ENCODE measurements at regions not wholly inside any gene's neighbourhood (a gene's known extent, or its start where the extent isn't known, plus 50 kb on each side); places are given as distances from the start of the nearest gene placed in this dataset.

- H3K4me1 ChIP-seq (ENCODE audit: control insufficient read depth, insufficient read depth, low read length): peaks cover 9% of the 10 kb centered on the region; the same call in 1 of the 2 replicates
- POLR2A ChIA-PET: no interaction called here
- CTCF ChIA-PET: interaction anchor here (0.8 kb wide), 1 partner anchor 730 kb away, joined by 5 read pairs; no protein-coding TSS in a partner anchor
- TF ChIP-seq ZNF529 (tag by site-specific recombination; IDR thresholded peaks at IDR 0.05; ENCODE audit: insufficient replicate concordance): no peak
- no peak for TF ChIP-seq ZNF692 (tag by site-specific recombination; IDR thresholded peaks at IDR 0.05)
- TF ChIP-seq, protein P1, sequence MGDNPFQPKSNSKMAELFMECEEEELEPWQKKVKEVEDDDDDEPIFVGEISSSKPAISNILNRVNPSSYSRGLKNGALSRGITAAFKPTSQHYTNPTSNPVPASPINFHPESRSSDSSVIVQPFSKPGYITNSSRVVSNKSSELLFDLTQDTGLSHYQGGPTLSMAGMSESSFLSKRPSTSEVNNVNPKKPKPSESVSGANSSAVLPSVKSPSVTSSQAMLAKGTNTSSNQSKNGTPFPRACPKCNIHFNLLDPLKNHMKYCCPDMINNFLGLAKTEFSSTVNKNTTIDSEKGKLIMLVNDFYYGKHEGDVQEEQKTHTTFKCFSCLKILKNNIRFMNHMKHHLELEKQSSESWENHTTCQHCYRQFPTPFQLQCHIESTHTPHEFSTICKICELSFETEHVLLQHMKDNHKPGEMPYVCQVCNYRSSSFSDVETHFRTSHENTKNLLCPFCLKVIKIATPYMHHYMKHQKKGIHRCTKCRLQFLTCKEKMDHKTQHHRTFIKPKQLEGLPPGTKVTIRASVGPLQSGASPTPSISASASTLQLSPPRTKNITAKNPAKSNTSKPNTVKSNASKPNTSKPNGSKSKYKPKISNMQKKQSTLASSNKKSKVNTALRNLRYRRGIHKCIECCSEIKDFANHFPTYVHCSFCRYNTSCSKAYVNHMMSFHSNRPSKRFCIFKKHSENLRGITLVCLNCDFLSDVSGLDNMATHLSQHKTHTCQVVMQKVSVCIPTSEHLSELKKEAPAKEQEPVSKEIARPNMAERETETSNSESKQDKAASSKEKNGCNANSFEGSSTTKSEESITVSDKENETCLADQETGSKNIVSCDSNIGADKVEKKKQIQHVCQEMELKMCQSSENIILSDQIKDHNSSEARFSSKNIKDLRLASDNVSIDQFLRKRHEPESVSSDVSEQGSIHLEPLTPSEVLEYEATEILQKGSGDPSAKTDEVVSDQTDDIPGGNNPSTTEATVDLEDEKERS (tag by site-specific recombination; IDR thresholded peaks at IDR 0.05): no peak
- TF ChIP-seq ZNF707 (tag by site-specific recombination; IDR thresholded peaks at IDR 0.05): no peak
- TF ChIP-seq ZNF169 (tag by site-specific recombination; IDR thresholded peaks at IDR 0.05): no peak
- TF ChIP-seq ZBTB8A (tag by site-specific recombination; IDR thresholded peaks at IDR 0.05): no peak
- no peak for TF ChIP-seq ZNF239 (tag by site-specific recombination; IDR thresholded peaks at IDR 0.05)
- no peak for TF ChIP-seq SCRT2 (tag by site-specific recombination; IDR thresholded peaks at IDR 0.05)
- no peak for TF ChIP-seq ZNF837 (tag by site-specific recombination; IDR thresholded peaks at IDR 0.05)
- TF ChIP-seq, protein P2, sequence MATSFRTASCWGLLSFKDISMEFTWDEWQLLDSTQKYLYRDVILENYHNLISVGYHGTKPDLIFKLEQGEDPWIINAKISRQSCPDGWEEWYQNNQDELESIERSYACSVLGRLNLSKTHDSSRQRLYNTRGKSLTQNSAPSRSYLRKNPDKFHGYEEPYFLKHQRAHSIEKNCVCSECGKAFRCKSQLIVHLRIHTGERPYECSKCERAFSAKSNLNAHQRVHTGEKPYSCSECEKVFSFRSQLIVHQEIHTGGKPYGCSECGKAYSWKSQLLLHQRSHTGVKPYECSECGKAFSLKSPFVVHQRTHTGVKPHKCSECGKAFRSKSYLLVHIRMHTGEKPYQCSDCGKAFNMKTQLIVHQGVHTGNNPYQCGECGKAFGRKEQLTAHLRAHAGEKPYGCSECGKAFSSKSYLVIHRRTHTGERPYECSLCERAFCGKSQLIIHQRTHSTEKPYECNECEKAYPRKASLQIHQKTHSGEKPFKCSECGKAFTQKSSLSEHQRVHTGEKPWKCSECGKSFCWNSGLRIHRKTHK (tag by site-specific recombination; IDR thresholded peaks at IDR 0.05): no peak
- TF ChIP-seq, protein P3, sequence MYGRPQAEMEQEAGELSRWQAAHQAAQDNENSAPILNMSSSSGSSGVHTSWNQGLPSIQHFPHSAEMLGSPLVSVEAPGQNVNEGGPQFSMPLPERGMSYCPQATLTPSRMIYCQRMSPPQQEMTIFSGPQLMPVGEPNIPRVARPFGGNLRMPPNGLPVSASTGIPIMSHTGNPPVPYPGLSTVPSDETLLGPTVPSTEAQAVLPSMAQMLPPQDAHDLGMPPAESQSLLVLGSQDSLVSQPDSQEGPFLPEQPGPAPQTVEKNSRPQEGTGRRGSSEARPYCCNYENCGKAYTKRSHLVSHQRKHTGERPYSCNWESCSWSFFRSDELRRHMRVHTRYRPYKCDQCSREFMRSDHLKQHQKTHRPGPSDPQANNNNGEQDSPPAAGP (tag by site-specific recombination; IDR thresholded peaks at IDR 0.05): no peak
- no peak for TF ChIP-seq ZNF311 (tag by site-specific recombination; IDR thresholded peaks at IDR 0.05; ENCODE audit: borderline replicate concordance)
- no peak for TF ChIP-seq KLF1 (tag by site-specific recombination; IDR thresholded peaks at IDR 0.05)
- TF ChIP-seq, protein P4, sequence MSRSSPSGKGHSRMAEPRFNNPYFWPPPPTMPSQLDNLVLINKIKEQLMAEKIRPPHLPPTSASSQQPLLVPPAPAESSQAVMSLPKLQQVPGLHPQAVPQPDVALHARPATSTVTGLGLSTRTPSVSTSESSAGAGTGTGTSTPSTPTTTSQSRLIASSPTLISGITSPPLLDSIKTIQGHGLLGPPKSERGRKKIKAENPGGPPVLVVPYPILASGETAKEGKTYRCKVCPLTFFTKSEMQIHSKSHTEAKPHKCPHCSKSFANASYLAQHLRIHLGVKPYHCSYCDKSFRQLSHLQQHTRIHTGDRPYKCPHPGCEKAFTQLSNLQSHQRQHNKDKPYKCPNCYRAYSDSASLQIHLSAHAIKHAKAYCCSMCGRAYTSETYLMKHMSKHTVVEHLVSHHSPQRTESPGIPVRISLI (tag by site-specific recombination; IDR thresholded peaks at IDR 0.05): no peak
- TF ChIP-seq ZNF335 (tag by site-specific recombination; conservative IDR thresholded peaks at IDR 0.05): no peak
- no peak for TF ChIP-seq ZNF843 (tag by site-specific recombination; IDR thresholded peaks at IDR 0.05)
- TF ChIP-seq, protein P5, sequence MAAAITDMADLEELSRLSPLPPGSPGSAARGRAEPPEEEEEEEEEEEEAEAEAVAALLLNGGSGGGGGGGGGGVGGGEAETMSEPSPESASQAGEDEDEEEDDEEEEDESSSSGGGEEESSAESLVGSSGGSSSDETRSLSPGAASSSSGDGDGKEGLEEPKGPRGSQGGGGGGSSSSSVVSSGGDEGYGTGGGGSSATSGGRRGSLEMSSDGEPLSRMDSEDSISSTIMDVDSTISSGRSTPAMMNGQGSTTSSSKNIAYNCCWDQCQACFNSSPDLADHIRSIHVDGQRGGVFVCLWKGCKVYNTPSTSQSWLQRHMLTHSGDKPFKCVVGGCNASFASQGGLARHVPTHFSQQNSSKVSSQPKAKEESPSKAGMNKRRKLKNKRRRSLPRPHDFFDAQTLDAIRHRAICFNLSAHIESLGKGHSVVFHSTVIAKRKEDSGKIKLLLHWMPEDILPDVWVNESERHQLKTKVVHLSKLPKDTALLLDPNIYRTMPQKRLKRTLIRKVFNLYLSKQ (tag by site-specific recombination; IDR thresholded peaks at IDR 0.05; ENCODE audit: borderline replicate concordance): no peak
- TF ChIP-seq, protein P6, sequence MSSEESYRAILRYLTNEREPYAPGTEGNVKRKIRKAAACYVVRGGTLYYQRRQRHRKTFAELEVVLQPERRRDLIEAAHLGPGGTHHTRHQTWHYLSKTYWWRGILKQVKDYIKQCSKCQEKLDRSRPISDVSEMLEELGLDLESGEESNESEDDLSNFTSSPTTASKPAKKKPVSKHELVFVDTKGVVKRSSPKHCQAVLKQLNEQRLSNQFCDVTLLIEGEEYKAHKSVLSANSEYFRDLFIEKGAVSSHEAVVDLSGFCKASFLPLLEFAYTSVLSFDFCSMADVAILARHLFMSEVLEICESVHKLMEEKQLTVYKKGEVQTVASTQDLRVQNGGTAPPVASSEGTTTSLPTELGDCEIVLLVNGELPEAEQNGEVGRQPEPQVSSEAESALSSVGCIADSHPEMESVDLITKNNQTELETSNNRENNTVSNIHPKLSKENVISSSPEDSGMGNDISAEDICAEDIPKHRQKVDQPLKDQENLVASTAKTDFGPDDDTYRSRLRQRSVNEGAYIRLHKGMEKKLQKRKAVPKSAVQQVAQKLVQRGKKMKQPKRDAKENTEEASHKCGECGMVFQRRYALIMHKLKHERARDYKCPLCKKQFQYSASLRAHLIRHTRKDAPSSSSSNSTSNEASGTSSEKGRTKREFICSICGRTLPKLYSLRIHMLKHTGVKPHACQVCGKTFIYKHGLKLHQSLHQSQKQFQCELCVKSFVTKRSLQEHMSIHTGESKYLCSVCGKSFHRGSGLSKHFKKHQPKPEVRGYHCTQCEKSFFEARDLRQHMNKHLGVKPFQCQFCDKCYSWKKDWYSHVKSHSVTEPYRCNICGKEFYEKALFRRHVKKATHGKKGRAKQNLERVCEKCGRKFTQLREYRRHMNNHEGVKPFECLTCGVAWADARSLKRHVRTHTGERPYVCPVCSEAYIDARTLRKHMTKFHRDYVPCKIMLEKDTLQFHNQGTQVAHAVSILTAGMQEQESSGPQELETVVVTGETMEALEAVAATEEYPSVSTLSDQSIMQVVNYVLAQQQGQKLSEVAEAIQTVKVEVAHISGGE (tag by site-specific recombination; conservative IDR thresholded peaks at IDR 0.05; ENCODE audit: low read depth): no peak
- no peak overlapping the region for H3K27ac ChIP-seq (ENCODE audit: extremely low read depth, low read depth, low read length)
- no peaks in the 10 kb centered on the region for H3K36me3 ChIP-seq (ENCODE audit: control insufficient read depth in 2 of 2, insufficient read depth in 1 of 2, low read length in 2 of 2)
- no peaks in the 10 kb centered on the region for H3K9me3 ChIP-seq (ENCODE audit: control insufficient read depth, insufficient read depth, low read depth, low read length)
- H3K4me3 ChIP-seq (ENCODE audit: low read depth, low read length): no peak overlapping the region
Measured at GRCh38 chr14:85223667-85224066, 306.3 kb upstream of the FLRT2 start.
